H1 (cell line): ENCODE measurements at regions not wholly inside any gene's neighbourhood (a gene's known extent, or its start where the extent isn't known, plus 50 kb on each side); places are given as distances from the start of the nearest gene placed in this dataset.

Experiments used
- CTCF ChIA-PET: fragments of 300-600 bp; sonication (Branson Sonifier 250); formaldehyde crosslinking; loops from one replicate; lab custom pipeline; 2021; ENCODE audit not compliant: partially characterized antibody; lab: Charles Lee
- POLR2A ChIA-PET: fragments of 300-600 bp; sonication (Branson Sonifier 250); formaldehyde crosslinking; loops from one replicate; lab custom pipeline; 2021; ENCODE audit warnings: inconsistent platforms; ENCODE audit not compliant: partially characterized antibody; lab: Charles Lee
- DNase-seq, 2 experiments: peaks; one replicate each; pipeline versions ENCODE4 v3.0.0 to v3.0.0-alpha.2; 2010 to 2022; ENCODE audit warnings: low spot score in 2 of 2, low read depth in 1 of 2, mixed read lengths in 1 of 2
- FAIRE-seq: peaks from 2 replicates; lab custom pipeline; 2011; peaks lifted over from hg19 to GRCh38; lab: Jason Lieb, UNC
- H2AFZ ChIP-seq: 2 replicates; pipeline ENCODE4 v1.8.1; 2012; ENCODE audit warnings: low read length, inconsistent platforms
- H2AK5ac ChIP-seq: 2 replicates; pipeline ENCODE4 v1.6.1; 2013; ENCODE audit warnings: low read depth, low read length
- H2BK120ac ChIP-seq: replicated peaks from 2 replicates; pipeline ENCODE3; 2013; ENCODE audit warnings: low read depth, low read length, inconsistent platforms
- H2BK12ac ChIP-seq: 2 replicates; pipeline ENCODE4 v1.6.1; 2013; ENCODE audit warnings: low read depth, low read length
- H2BK15ac ChIP-seq: 2 replicates; pipeline ENCODE4 v1.6.1; 2013; ENCODE audit warnings: low read length
- H2BK20ac ChIP-seq: 2 replicates; pipeline ENCODE4 v1.6.1; 2013; ENCODE audit warnings: low read length
- H2BK5ac ChIP-seq: 2 replicates; pipeline ENCODE4 v1.6.1; 2013; ENCODE audit warnings: low read depth, low read length
- H3K14ac ChIP-seq: 2 replicates; pipeline ENCODE4 v1.6.1; 2013; ENCODE audit warnings: inconsistent platforms; ENCODE audit not compliant: insufficient read length
- H3K18ac ChIP-seq: 2 replicates; pipeline ENCODE4 v1.6.1; 2013; ENCODE audit warnings: low read length; ENCODE audit errors: extremely low read depth
- H3K23ac ChIP-seq: 2 replicates; pipeline ENCODE4 v1.6.1; 2013; ENCODE audit warnings: inconsistent platforms; ENCODE audit not compliant: insufficient read length
- H3K23me2 ChIP-seq: 2 replicates; pipeline ENCODE4 v1.6.1; 2013; ENCODE audit warnings: low read depth, low read length
- H3K27ac ChIP-seq: 2 replicates; pipeline ENCODE4 v1.6.1; 2011; ENCODE audit warnings: low read depth, low read length, inconsistent platforms
- H3K27me3 ChIP-seq, 4 experiments: replicated peaks in 1 of 4; 1 replicate in 1 of 4; 2 replicates in 3 of 4; pipeline versions ENCODE4 v1.6.1 to v1.8.1; 2011 to 2013; ENCODE audit warnings: low read length in 3 of 4, mild to moderate bottlenecking in 3 of 4, inconsistent platforms in 2 of 4, mixed read lengths in 2 of 4, moderate library complexity in 1 of 4; ENCODE audit not compliant: control insufficient read depth in 3 of 4, insufficient read depth in 3 of 4; ENCODE audit errors: extremely low read depth in 1 of 4
- H3K36me3 ChIP-seq, 4 experiments: 2 replicates each; pipeline versions ENCODE4 v1.6.1 to v1.8.1; 2011 to 2013; ENCODE audit warnings: mild to moderate bottlenecking in 4 of 4, low read length in 3 of 4, moderate library complexity in 2 of 4, control low read depth in 1 of 4, inconsistent platforms in 1 of 4; ENCODE audit not compliant: insufficient read depth in 4 of 4, control insufficient read depth in 2 of 4
- H3K4ac ChIP-seq: replicated peaks from 2 replicates; pipeline ENCODE3; 2013; ENCODE audit warnings: low read length, low read depth, mixed read lengths, inconsistent platforms; ENCODE audit not compliant: insufficient read length
- H3K4me1 ChIP-seq, 4 experiments: replicated peaks in 1 of 4; 1 replicate in 1 of 4; 2 replicates in 3 of 4; pipeline versions ENCODE4 v1.6.1 to v1.8.1; 2011 to 2013; ENCODE audit warnings: low read length in 3 of 4, inconsistent platforms in 2 of 4, mixed read lengths in 1 of 4; ENCODE audit not compliant: insufficient read depth in 4 of 4, control insufficient read depth in 3 of 4
- H3K4me2 ChIP-seq, 2 experiments: 2 replicates each; pipeline versions ENCODE4 v1.6.1 to v1.8.1; 2011 to 2013; ENCODE audit warnings: low read depth in 2 of 2, low read length in 2 of 2, control low read depth in 1 of 2, inconsistent platforms in 1 of 2, mild to moderate bottlenecking in 1 of 2; ENCODE audit not compliant: insufficient read depth in 1 of 2
- H3K4me3 ChIP-seq, 4 experiments: fragments of 200-600, 300-600 bp in 1 of 4; sonication (generic), shearing (Covaris generic), sonication (Bioruptor Twin) in 1 of 4; 2 replicates each; pipeline versions ENCODE4 v1.5.1 to v1.8.1; 2011 to 2016; ENCODE audit warnings: low read length in 4 of 4, low read depth in 3 of 4, control low read depth in 2 of 4, inconsistent platforms in 2 of 4, mild to moderate bottlenecking in 2 of 4, mixed read lengths in 1 of 4, moderate library complexity in 1 of 4; ENCODE audit not compliant: insufficient read depth in 2 of 4; ENCODE audit errors: extremely low read depth in 1 of 4
- H3K56ac ChIP-seq: replicated peaks from 2 replicates; pipeline ENCODE3; 2013; ENCODE audit warnings: low read depth, mild to moderate bottlenecking, mixed read lengths, low read length, inconsistent platforms; ENCODE audit not compliant: insufficient read length
- H3K79me1 ChIP-seq: 2 replicates; pipeline ENCODE4 v1.6.1; 2013; ENCODE audit warnings: low read depth, low read length, control low read depth
- H3K79me2 ChIP-seq, 2 experiments: 2 replicates each; pipeline versions ENCODE4 v1.6.1 to v1.8.1; 2012 to 2013; ENCODE audit warnings: low read length in 2 of 2, mild to moderate bottlenecking in 2 of 2, inconsistent platforms in 1 of 2; ENCODE audit not compliant: insufficient read depth in 2 of 2, control insufficient read depth in 1 of 2
- H3K9ac ChIP-seq, 4 experiments: replicated peaks in 1 of 4; 1 replicate in 1 of 4; 2 replicates in 3 of 4; pipeline versions ENCODE4 v1.6.1 to v1.8.1; 2011 to 2013; ENCODE audit warnings: low read depth in 3 of 4, low read length in 3 of 4, control low read depth in 2 of 4, mild to moderate bottlenecking in 2 of 4, moderate library complexity in 2 of 4, inconsistent platforms in 1 of 4; ENCODE audit errors: extremely low read depth in 1 of 4
- H3K9me3 ChIP-seq, 2 experiments: 2 replicates each; pipeline versions ENCODE4 v1.6.1 to v1.8.1; 2012 to 2013; ENCODE audit warnings: mild to moderate bottlenecking in 2 of 2, moderate library complexity in 2 of 2, control low read depth in 1 of 2, inconsistent platforms in 1 of 2, low read depth in 1 of 2, low read length in 1 of 2, mixed read lengths in 1 of 2; ENCODE audit not compliant: insufficient read depth in 2 of 2
- H4K20me1 ChIP-seq, 2 experiments: replicated peaks in 1 of 2; 2 replicates each; pipeline versions ENCODE3 to v1.8.1; 2011 to 2013; ENCODE audit warnings: inconsistent platforms in 2 of 2, low read length in 2 of 2, mild to moderate bottlenecking in 1 of 2; ENCODE audit not compliant: insufficient read depth in 2 of 2, control insufficient read depth in 1 of 2
- H4K5ac ChIP-seq: 2 replicates; pipeline ENCODE4 v1.6.1; 2013; ENCODE audit warnings: low read length, low read depth, mixed read lengths, inconsistent platforms; ENCODE audit not compliant: insufficient read length
- H4K8ac ChIP-seq: 2 replicates; pipeline ENCODE4 v1.8.0; 2013; ENCODE audit warnings: mild to moderate bottlenecking, moderate library complexity, low read length, inconsistent platforms; ENCODE audit not compliant: insufficient read depth; ENCODE audit errors: extremely low read depth
- H4K91ac ChIP-seq: replicated peaks from 2 replicates; pipeline ENCODE3; 2013; ENCODE audit warnings: low read length, mixed read lengths, inconsistent platforms; ENCODE audit not compliant: insufficient read length
- ASH2L ChIP-seq: fragments of 200-600, 300-600 bp; sonication (generic); IDR thresholded peaks from one replicate; pipeline ENCODE4 v1.7.1; 2017; ENCODE audit warnings: low read length
- CHD2 ChIP-seq: IDR thresholded peaks from 2 replicates; pipeline ENCODE4 v1.6.1; 2012; ENCODE audit warnings: low read length, improper control_type of control experiment
- GABPA ChIP-seq: IDR thresholded peaks from 2 replicates; pipeline ENCODE4 v1.6.1; 2011; ENCODE audit warnings: mild to moderate bottlenecking, low read length, moderate library complexity, borderline replicate concordance; ENCODE audit not compliant: insufficient read depth
- GTF2F1 ChIP-seq: IDR thresholded peaks from 2 replicates; pipeline ENCODE4 v1.6.1; 2012; ENCODE audit warnings: low read depth, low read length, improper control_type of control experiment, borderline replicate concordance
- HDAC2 ChIP-seq, 2 experiments: fragments of 300-600 bp in 1 of 2; sonication (generic) in 1 of 2; IDR thresholded peaks; 2 replicates each; pipeline ENCODE4 v1.6.1; 2011 to 2012; ENCODE audit warnings: low read depth in 2 of 2, low read length in 2 of 2, mild to moderate bottlenecking in 2 of 2, moderate library complexity in 2 of 2, borderline replicate concordance in 1 of 2, inconsistent platforms in 1 of 2
- JUN ChIP-seq: IDR thresholded peaks from 2 replicates; pipeline ENCODE4 v1.6.1; 2011; ENCODE audit warnings: low read depth, mild to moderate bottlenecking, improper control_type of control experiment, low read length
- NRF1 ChIP-seq: IDR thresholded peaks from 2 replicates; pipeline ENCODE4 v1.6.1; 2011; ENCODE audit warnings: mild to moderate bottlenecking, low read depth, low read length, improper control_type of control experiment
- POU5F1 ChIP-seq: IDR thresholded peaks from 2 replicates; pipeline ENCODE4 v1.6.1; 2011; ENCODE audit warnings: low read depth, mild to moderate bottlenecking, low read length, moderate library complexity
- RXRA ChIP-seq: IDR thresholded peaks from 2 replicates; pipeline ENCODE4 v1.6.1; 2011; ENCODE audit warnings: low read depth, mild to moderate bottlenecking, low read length, moderate library complexity; ENCODE audit not compliant: insufficient read depth
- SIN3A ChIP-seq, 2 experiments: IDR thresholded peaks in 1 of 2; conservative IDR thresholded peaks in 1 of 2; 2 replicates each; pipeline ENCODE4 v1.6.1; 2011 to 2012; ENCODE audit warnings: low read length in 2 of 2, improper control_type of control experiment in 1 of 2, low read depth in 1 of 2, mild to moderate bottlenecking in 1 of 2
- SRF ChIP-seq: IDR thresholded peaks from 2 replicates; pipeline ENCODE4 v1.6.1; 2011; ENCODE audit warnings: mild to moderate bottlenecking, low read depth, low read length, moderate library complexity
- SUZ12 ChIP-seq: fragments of 200-600 bp; sonication (generic); IDR thresholded peaks from 2 replicates; pipeline ENCODE4 v1.6.1; 2012; ENCODE audit warnings: mild to moderate bottlenecking, inconsistent platforms, low read length, moderate library complexity, mixed read lengths
- WGBS, 2 experiments: shearing (Covaris generic) in 1 of 2; methylation state at CpG; one replicate each; pipeline versions ENCODE4 v1.1.6 to v1.1.7; 2013 to 2015; ENCODE audit warnings: low lambda C conversion rate in 2 of 2, mixed read lengths in 2 of 2, inconsistent platforms in 1 of 2, low coverage in 1 of 2, missing lambda C conversion rate in 1 of 2; ENCODE audit not compliant: insufficient replicate concordance in 2 of 2, insufficient coverage in 1 of 2, insufficient read length in 1 of 2; ENCODE audit errors: extremely low coverage in 1 of 2, missing lambda C conversion rate in 1 of 2; 5-methylcytosine and 5-hydroxymethylcytosine counted together
- TF ChIP-seq, protein P1 (sequence below): IDR thresholded peaks from 2 replicates; pipeline ENCODE4 v1.6.1; 2012; ENCODE audit warnings: low read length, inconsistent platforms

DNA sequence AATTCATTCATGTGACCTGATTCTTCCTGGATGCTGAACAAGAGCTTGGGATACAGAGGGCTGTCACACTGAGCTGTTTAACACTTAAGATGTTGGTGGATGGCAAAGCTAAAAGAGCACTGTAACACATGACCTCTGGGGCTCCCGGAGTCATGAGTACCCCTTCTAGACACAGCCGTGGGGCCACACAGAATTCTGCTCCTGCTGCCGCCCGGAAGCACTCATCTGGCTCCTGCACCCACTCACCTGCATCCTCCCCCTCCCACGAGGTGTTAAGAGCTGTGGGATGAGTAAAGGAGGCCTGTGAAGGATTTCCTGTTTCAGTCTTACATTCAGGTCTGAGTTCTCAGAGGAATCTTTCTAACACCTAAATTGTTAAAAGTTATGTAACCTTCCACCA lies 78.0 kb upstream of the SSTR1 start:
- no peak overlapping the region for H2BK15ac ChIP-seq
- no peaks in the 10 kb centered on the region for H3K23me2 ChIP-seq
- H2BK5ac ChIP-seq: no peak overlapping the region
- WGBS, 2 experiments: 87% methylated on average over 5 of the region's 5 CpGs; no CpG with 5 or more reads in 1 of the 2 experiments
- H3K36me3 ChIP-seq: no peaks in the 10 kb centered on the region; a peak in 1 of 8 replicates
- no peak overlapping the region for H4K91ac ChIP-seq
- H4K8ac ChIP-seq: no peak overlapping the region
- CTCF ChIA-PET: interaction anchor here (1.2 to 1.5 kb wide), 2 partner anchors 45 to 48 kb away, joined by 3 to 4 read pairs; no protein-coding TSS in a partner anchor
- H4K5ac ChIP-seq: no peak overlapping the region
- no peak overlapping the region for H3K27ac ChIP-seq
- H3K27me3 ChIP-seq: no peaks in the 10 kb centered on the region
- no peak overlapping the region for H2AFZ ChIP-seq
- no peak for DNase-seq
- no peak overlapping the region for H3K18ac ChIP-seq
- no peak overlapping the region for H3K14ac ChIP-seq
- no peak for FAIRE-seq
- no peak overlapping the region for H2BK120ac ChIP-seq
- no peak overlapping the region for H3K9ac ChIP-seq
- no peak overlapping the region for H3K4me2 ChIP-seq
- H3K79me2 ChIP-seq: no peaks in the 10 kb centered on the region
- H4K20me1 ChIP-seq: no peaks in the 10 kb centered on the region
- peaks cover 0 to 7% (median 4%) of the 10 kb centered on the region in 4 experiments; a peak in 5 of 7 replicates for H3K4me1 ChIP-seq
- POLR2A ChIA-PET: no interaction called here
- H3K9me3 ChIP-seq: no peaks in the 10 kb centered on the region; a peak in 1 of 4 replicates
- no peaks in the 10 kb centered on the region for H3K79me1 ChIP-seq
- no peak overlapping the region for H3K4me3 ChIP-seq
- no peak overlapping the region for H3K23ac ChIP-seq
- no peak overlapping the region for H3K56ac ChIP-seq
- H2BK20ac ChIP-seq: no peak overlapping the region
- no peak overlapping the region for H2AK5ac ChIP-seq
- H2BK12ac ChIP-seq: no peak overlapping the region
- no peak overlapping the region for H3K4ac ChIP-seq
- TF ChIP-seq GTF2F1 (no peak), RXRA (no peak), POU5F1 (no peak), SIN3A (conservative IDR thresholded peaks at IDR 0.05 in 1 of 2, IDR thresholded peaks at IDR 0.05 in 1 of 2; ENCODE audit: low read depth in 1 of 2, low read length in 2 of 2) (no peak), HDAC2 (IDR thresholded peaks at IDR 0.05; ENCODE audit: borderline replicate concordance in 1 of 2, low read depth in 2 of 2, low read length in 2 of 2) (no peak), SUZ12 (no peak), ASH2L (no peak), GABPA (no peak), CHD2 (no peak), NRF1 (no peak), SRF (no peak), JUN (no peak)
- TF ChIP-seq, protein P1, sequence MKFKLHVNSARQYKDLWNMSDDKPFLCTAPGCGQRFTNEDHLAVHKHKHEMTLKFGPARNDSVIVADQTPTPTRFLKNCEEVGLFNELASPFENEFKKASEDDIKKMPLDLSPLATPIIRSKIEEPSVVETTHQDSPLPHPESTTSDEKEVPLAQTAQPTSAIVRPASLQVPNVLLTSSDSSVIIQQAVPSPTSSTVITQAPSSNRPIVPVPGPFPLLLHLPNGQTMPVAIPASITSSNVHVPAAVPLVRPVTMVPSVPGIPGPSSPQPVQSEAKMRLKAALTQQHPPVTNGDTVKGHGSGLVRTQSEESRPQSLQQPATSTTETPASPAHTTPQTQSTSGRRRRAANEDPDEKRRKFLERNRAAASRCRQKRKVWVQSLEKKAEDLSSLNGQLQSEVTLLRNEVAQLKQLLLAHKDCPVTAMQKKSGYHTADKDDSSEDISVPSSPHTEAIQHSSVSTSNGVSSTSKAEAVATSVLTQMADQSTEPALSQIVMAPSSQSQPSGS: no peak
